IMR-90 (cell line): ENCODE measurements at regions not wholly inside any gene's neighbourhood (a gene's known extent, or its start where the extent isn't known, plus 50 kb on each side); places are given as distances from the start of the nearest gene placed in this dataset.
"Not testable (repeated sequence)": the region's sequence is repeated elsewhere in the genome, so short reads cannot be mapped to it uniquely, and the experiment has no call there.

ENCODE experiments used
- ATAC-seq: fragments of 200-7000 bp; cut with Tn5 transposase; 2 replicates; pipeline ENCODE4 v1.9.1; 2020; ENCODE audit warnings: low read depth, mild to moderate bottlenecking, moderate library complexity
- BruUV-seq: library from RNA; stranded (reverse); fragments of 400-500 nt; replicated peaks from 2 replicates; lab custom pipeline; 2021; lab: Mats Ljungman, UMichigan
- CTCF ChIA-PET: fragments of 300-600 bp; formaldehyde crosslinking; extraction: SDS; loops from one replicate; lab custom pipeline; 2021; ENCODE audit warnings: antibody characterized with exemption; lab: Yijun Ruan, JAX
- POLR2A ChIA-PET: fragments of 300-600 bp; sonication (Branson Sonifier 250); formaldehyde crosslinking; loops from one replicate; lab custom pipeline; 2022; ENCODE audit warnings: antibody characterized with exemption; ENCODE audit not compliant: unreplicated experiment; lab: Charles Lee
- DNase-seq: peaks from one replicate; pipeline ENCODE4 v3.0.0; 2013
- H2AFZ ChIP-seq: replicated peaks from 2 replicates; pipeline ENCODE3; 2013; ENCODE audit warnings: low read length, mild to moderate bottlenecking; ENCODE audit not compliant: poor library complexity
- H2AK5ac ChIP-seq: 2 replicates; pipeline ENCODE4 v1.6.1; 2013; ENCODE audit warnings: low read depth, low read length, inconsistent platforms
- H2AK9ac ChIP-seq: replicated peaks from 2 replicates; pipeline ENCODE3; 2013; ENCODE audit warnings: mild to moderate bottlenecking, low read depth, low read length, moderate library complexity; ENCODE audit not compliant: poor library complexity
- H2BK120ac ChIP-seq: 2 replicates; pipeline ENCODE4 v1.6.1; 2013; ENCODE audit warnings: low read depth, low read length, inconsistent platforms
- H2BK15ac ChIP-seq: 3 replicates; pipeline ENCODE4 v1.6.1; 2013; ENCODE audit warnings: low read depth, low read length, inconsistent platforms
- H2BK20ac ChIP-seq: 2 replicates; pipeline ENCODE4 v1.6.1; 2013; ENCODE audit warnings: low read depth, mild to moderate bottlenecking, inconsistent platforms, low read length, moderate library complexity
- H2BK5ac ChIP-seq: 2 replicates; pipeline ENCODE4 v1.6.1; 2013; ENCODE audit warnings: mild to moderate bottlenecking, low read depth, low read length, inconsistent platforms; ENCODE audit not compliant: poor library complexity, severe bottlenecking
- H3K14ac ChIP-seq: replicated peaks from 2 replicates; pipeline ENCODE4 v1.6.1; 2013; ENCODE audit warnings: low read depth, low read length, inconsistent platforms
- H3K18ac ChIP-seq: 2 replicates; pipeline ENCODE4 v1.6.1; 2013; ENCODE audit warnings: low read depth, low read length, control low read depth
- H3K23ac ChIP-seq: 2 replicates; pipeline ENCODE4 v1.6.1; 2013; ENCODE audit warnings: low read depth, low read length, inconsistent platforms
- H3K27ac ChIP-seq: 2 replicates; pipeline ENCODE4 v1.5.1; 2013; ENCODE audit warnings: mild to moderate bottlenecking, control low read depth, low read length; ENCODE audit not compliant: insufficient read depth
- H3K27me3 ChIP-seq: 2 replicates; pipeline ENCODE4 v1.6.1; 2013; ENCODE audit warnings: low read length; ENCODE audit not compliant: control insufficient read depth, insufficient read depth
- H3K36me3 ChIP-seq: 2 replicates; pipeline ENCODE4 v1.6.1; 2013; ENCODE audit warnings: low read length, mixed read lengths; ENCODE audit not compliant: control insufficient read depth, insufficient read depth
- H3K4ac ChIP-seq: 2 replicates; pipeline ENCODE4 v1.6.1; 2013; ENCODE audit warnings: low read depth, low read length, inconsistent platforms
- H3K4me1 ChIP-seq: 2 replicates; pipeline ENCODE4 v1.6.1; 2013; ENCODE audit warnings: low read length, mixed read lengths; ENCODE audit not compliant: control insufficient read depth, insufficient read depth
- H3K4me2 ChIP-seq: 2 replicates; pipeline ENCODE4 v1.6.1; 2013; ENCODE audit warnings: low read depth, mild to moderate bottlenecking, control low read depth, low read length, moderate library complexity
- H3K4me3 ChIP-seq: 2 replicates; pipeline ENCODE4 v1.5.1; 2013; ENCODE audit warnings: low read depth, mild to moderate bottlenecking, control low read depth, low read length, moderate library complexity; ENCODE audit not compliant: insufficient read depth
- H3K56ac ChIP-seq: 2 replicates; pipeline ENCODE4 v1.6.1; 2013; ENCODE audit warnings: low read length, inconsistent platforms; ENCODE audit not compliant: insufficient read depth; ENCODE audit errors: extremely low read depth
- H3K79me1 ChIP-seq, 2 experiments: 2 replicates each; pipeline ENCODE4 v1.6.1; 2013; ENCODE audit warnings: low read length in 2 of 2, inconsistent platforms in 1 of 2, low read depth in 1 of 2
- H3K9ac ChIP-seq: 2 replicates; pipeline ENCODE4 v1.6.1; 2013; ENCODE audit warnings: low read depth, low read length, control low read depth
- H3K9me1 ChIP-seq: 2 replicates; pipeline ENCODE4 v1.6.1; 2013; ENCODE audit warnings: low read length, inconsistent platforms; ENCODE audit not compliant: insufficient read depth
- H3K9me3 ChIP-seq: 2 replicates; pipeline ENCODE4 v1.6.1; 2013; ENCODE audit warnings: low read length; ENCODE audit not compliant: control insufficient read depth, insufficient read depth
- H4K20me1 ChIP-seq: 2 replicates; pipeline ENCODE4 v1.6.1; 2013; ENCODE audit warnings: low read length, inconsistent platforms; ENCODE audit not compliant: insufficient read depth
- H4K5ac ChIP-seq: 2 replicates; pipeline ENCODE4 v1.6.1; 2013; ENCODE audit warnings: mild to moderate bottlenecking, low read depth, low read length, control low read depth
- H4K8ac ChIP-seq, 2 experiments: 2 replicates each; pipeline ENCODE4 v1.6.1; 2013; ENCODE audit warnings: low read depth in 2 of 2, low read length in 2 of 2, control low read depth in 1 of 2, inconsistent platforms in 1 of 2
- H4K91ac ChIP-seq: 2 replicates; pipeline ENCODE4 v1.6.1; 2013; ENCODE audit warnings: low read depth, low read length, inconsistent platforms; ENCODE audit not compliant: insufficient read depth
- WGBS, 2 experiments: methylation state at CpG; one replicate each; pipeline versions ENCODE4 v1.1.5 to v1.1.7; 2013; ENCODE audit warnings: missing lambda C conversion rate in 2 of 2; ENCODE audit not compliant: insufficient read length in 1 of 2; ENCODE audit errors: extremely low coverage in 2 of 2; 5-methylcytosine and 5-hydroxymethylcytosine counted together
- dilution Hi-C: fragments of 300-500 bp; cut with HindIII; formaldehyde crosslinking; loops from one replicate; pipeline ENCODE4 v1.14.3; 2018; ENCODE audit warnings: low sequenced_read_pairs; ENCODE audit not compliant: unreplicated experiment
- in situ Hi-C: fragments of 300-500 bp; cut with MboI; formaldehyde crosslinking; loops from 3 replicates; pipeline ENCODE4 v1.14.3; 2019; ENCODE audit warnings: low sequenced_read_pairs, inconsistent platforms, mixed read lengths
- intact Hi-C: fragments of 100-400 bp; cut with micrococcal nuclease; formaldehyde crosslinking; loops from 2 replicates; pipeline ENCODE4 v1.10.0; 2022

GRCh38 chr12:127503996-127504395 is 763.0 kb upstream of the TMEM132C start:
- H2BK20ac ChIP-seq, H3K79me1 ChIP-seq, H3K4me1 ChIP-seq, H3K27me3 ChIP-seq, H4K5ac ChIP-seq, H3K9ac ChIP-seq, H3K23ac ChIP-seq, H3K9me1 ChIP-seq, intact Hi-C loops, H2AK9ac ChIP-seq, H3K9me3 ChIP-seq, H2BK5ac ChIP-seq, H4K8ac ChIP-seq, H3K27ac ChIP-seq, DNase-seq, POLR2A ChIA-PET, H2BK120ac ChIP-seq, dilution Hi-C loops, H3K14ac ChIP-seq, H2BK15ac ChIP-seq, H3K56ac ChIP-seq, H3K18ac ChIP-seq, H2AK5ac ChIP-seq, H3K4me3 ChIP-seq, H2AFZ ChIP-seq, in situ Hi-C loops, ATAC-seq, H3K4ac ChIP-seq, H3K4me2 ChIP-seq, H3K36me3 ChIP-seq, CTCF ChIA-PET, H4K91ac ChIP-seq, H4K20me1 ChIP-seq, BruUV-seq: not testable (repeated sequence)
- no CpG with 5 or more reads among the region's 4 CpGs for WGBS, 2 experiments
